Testis (tissue), 2 donors: ENCODE measurements at regions not wholly inside any gene's neighbourhood (a gene's known extent, or its start where the extent isn't known, plus 50 kb on each side); places are given as distances from the start of the nearest gene placed in this dataset.

ENCODE experiments used
- CTCF ChIP-seq, 3 experiments: fragments of 450-650 bp in 2 of 3; fragments of 200-600 bp in 1 of 3; sonication (generic) in 1 of 3; IDR thresholded peaks; one replicate each; pipeline ENCODE4 v1.5.1; 2016 to 2019; ENCODE audit warnings: antibody characterized with exemption in 3 of 3, mild to moderate bottlenecking in 2 of 3, moderate library complexity in 1 of 3
- POLR2A ChIP-seq: fragments of 450-650 bp; IDR thresholded peaks from one replicate; pipeline ENCODE4 v1.6.1; 2017; ENCODE audit warnings: antibody characterized with exemption, mild to moderate bottlenecking, moderate library complexity

DNA sequence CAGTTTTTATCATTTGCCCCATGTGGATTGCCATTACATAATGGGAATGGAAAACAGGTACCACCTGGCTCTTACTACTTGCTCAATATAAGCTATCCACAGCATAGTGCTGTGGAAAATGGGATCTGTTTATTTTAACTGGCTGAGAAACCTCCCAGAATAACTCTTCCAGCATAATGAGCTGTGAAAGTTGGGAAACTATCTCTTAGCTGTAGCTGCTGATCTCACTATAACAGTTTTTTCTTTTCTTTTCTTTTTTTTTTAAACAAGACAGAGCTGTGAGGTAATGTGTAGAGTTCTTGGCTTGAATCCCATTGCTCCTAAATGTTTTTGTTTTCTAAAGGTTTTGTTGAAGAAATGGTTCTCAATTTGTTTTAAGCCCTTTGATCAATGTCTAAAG lies 988.3 kb downstream of the PCDH19 start:
- TF ChIP-seq POLR2A (no peak), CTCF (IDR thresholded peaks at IDR 0.05) (no peak)
